ENCODE measurements at regions not wholly inside any gene's neighbourhood (a gene's known extent, or its start where the extent isn't known, plus 50 kb on each side); places are given as distances from the start of the nearest gene placed in this dataset.

- POLR2A ChIA-PET, result no interaction called here
- peak; percentile 36 for DNase-seq
- Histone ChIP-seq H2AFZ (ENCODE audit: low read depth) (no peak overlapping the region), H3K36me3 (replicated peaks in 1 of 2; ENCODE audit: control insufficient read depth in 1 of 2, insufficient read depth in 2 of 2, low read length in 1 of 2) (no peaks in the 10 kb centered on the region), H3K9me2 (no peaks in the 10 kb centered on the region), H3K9me3 (no peaks in the 10 kb centered on the region), H3F3A (replicated peaks; ENCODE audit: insufficient read depth) (no peaks in the 10 kb centered on the region), H3K27ac (ENCODE audit: low read depth in 2 of 2, low read length in 1 of 2) (peak overlapping the region in 1 of 2 experiments; percentile 50; a peak in 1 of 4 replicates), H3K27me3 (ENCODE audit: insufficient read depth) (no peaks in the 10 kb centered on the region), H4K20me1 (ENCODE audit: insufficient read depth) (no peaks in the 10 kb centered on the region), H3K4me3 (ENCODE audit: low read depth in 2 of 2, low read length in 1 of 2) (no peak overlapping the region), H3K79me2 (ENCODE audit: insufficient read depth) (no peaks in the 10 kb centered on the region), H3K9ac (no peak overlapping the region), H3K4me2 (no peak overlapping the region), H3K4me1 (ENCODE audit: control insufficient read depth in 1 of 2, insufficient read depth in 2 of 2, low read depth in 1 of 2, low read length in 1 of 2) (peaks cover 0 to 11% of the 10 kb centered on the region in 2 experiments; a peak in 2 of 4 replicates)
- 63% methylated on average over 1 of the region's 1 CpG for WGBS (ENCODE audit: low lambda C conversion rate)
- CTCF ChIA-PET, result interaction anchor here (0.6 kb wide), 1 partner anchor 273 kb away, joined by 3 read pairs; no protein-coding TSS in a partner anchor
- TF ChIP-seq TCF12 (IDR thresholded peaks at IDR 0.05), result no peak
- TF ChIP-seq JUND (IDR thresholded peaks at IDR 0.05), result no peak
- no peak for TF ChIP-seq PBX3 (IDR thresholded peaks at IDR 0.05)
- no peak for TF ChIP-seq FOXM1 (IDR thresholded peaks at IDR 0.05; ENCODE audit: low read depth)
- TF ChIP-seq POLR2AphosphoS5 (IDR thresholded peaks at IDR 0.05; ENCODE audit: low read depth, low read length), result no peak
- no peak for TF ChIP-seq NFIC (IDR thresholded peaks at IDR 0.05; ENCODE audit: borderline replicate concordance)
- TF ChIP-seq CHD2 (IDR thresholded peaks at IDR 0.05; ENCODE audit: low read length, partially characterized antibody), result peak; percentile 30
- TF ChIP-seq MAX (IDR thresholded peaks at IDR 0.05; ENCODE audit: low read depth), result no peak
- peak; percentile 93 for TF ChIP-seq RCOR1 (IDR thresholded peaks at IDR 0.05; ENCODE audit: low read length)
- no peak for TF ChIP-seq MXI1 (IDR thresholded peaks at IDR 0.05; ENCODE audit: low read depth, low read length)
- TF ChIP-seq FOXJ3 (CRISPR knock-in tag; IDR thresholded peaks at IDR 0.05), result no peak
- peak; percentile 54 for TF ChIP-seq GATA2 (CRISPR knock-in tag; IDR thresholded peaks at IDR 0.05)
- no peak for TF ChIP-seq TEAD4 (IDR thresholded peaks at IDR 0.05; ENCODE audit: borderline replicate concordance, insufficient read depth)
- TF ChIP-seq USF1 (IDR thresholded peaks at IDR 0.05; ENCODE audit: borderline replicate concordance, low read depth), result no peak
- TF ChIP-seq RAD21 (IDR thresholded peaks at IDR 0.05; ENCODE audit: low read length), result peak; percentile 5; the same call in 1 of the 2 replicates
- TF ChIP-seq EP300 (IDR thresholded peaks at IDR 0.05; ENCODE audit: borderline replicate concordance in 1 of 2, low read depth in 1 of 2, low read length in 1 of 2), result peak in 1 of 2 experiments; percentile 78; a peak in 2 of 4 replicates
- TF ChIP-seq TAF1 (IDR thresholded peaks at IDR 0.05; ENCODE audit: borderline replicate concordance, low read depth, low read length), result no peak
Observed at GRCh38 chr2:192887337-192887736, 692.6 kb upstream of the TMEFF2 start.

- WGBS (ENCODE audit: low lambda C conversion rate), result 30% methylated on average over 1 of the region's 1 CpG
Observed at GRCh38 chr2:192886636-192887035, 691.9 kb upstream of the TMEFF2 start.

More at GRCh38 chr2:192886636-192887035, 691.9 kb upstream of the TMEFF2 start:
- no peak overlapping the region for H3K9ac ChIP-seq
- peaks cover 0 to 11% of the 10 kb centered on the region in 2 experiments; a peak in 2 of 4 replicates for H3K4me1 ChIP-seq (ENCODE audit: control insufficient read depth in 1 of 2, insufficient read depth in 2 of 2, low read depth in 1 of 2, low read length in 1 of 2)
- no peaks in the 10 kb centered on the region for H3K27me3 ChIP-seq (ENCODE audit: insufficient read depth)
- no peaks in the 10 kb centered on the region for H3K36me3 ChIP-seq (replicated peaks in 1 of 2; ENCODE audit: control insufficient read depth in 1 of 2, insufficient read depth in 2 of 2, low read length in 1 of 2)
- CTCF ChIA-PET, result interaction anchor here (0.6 kb wide), 1 partner anchor 695 kb away, joined by 3 read pairs; no protein-coding TSS in a partner anchor
- H3K27ac ChIP-seq (ENCODE audit: low read depth in 2 of 2, low read length in 1 of 2), result peak overlapping the region in 1 of 2 experiments; percentile 60; a peak in 2 of 4 replicates
- H3K79me2 ChIP-seq (ENCODE audit: insufficient read depth), result no peaks in the 10 kb centered on the region
- no peaks in the 10 kb centered on the region for H3F3A ChIP-seq (replicated peaks; ENCODE audit: insufficient read depth)
- no peak overlapping the region for H3K4me2 ChIP-seq
- H3K9me2 ChIP-seq, result no peaks in the 10 kb centered on the region
- no peaks in the 10 kb centered on the region for H4K20me1 ChIP-seq (ENCODE audit: insufficient read depth)
- no peak overlapping the region for H3K4me3 ChIP-seq (ENCODE audit: low read depth in 2 of 2, low read length in 1 of 2)
- no peaks in the 10 kb centered on the region for H3K9me3 ChIP-seq
- TF ChIP-seq FOSL2 (IDR thresholded peaks at IDR 0.05; ENCODE audit: borderline replicate concordance, low read depth) (no peak), FOXM1 (IDR thresholded peaks at IDR 0.05; ENCODE audit: low read depth) (no peak), RFX5 (IDR thresholded peaks at IDR 0.05; ENCODE audit: low read length) (no peak), ELF1 (IDR thresholded peaks at IDR 0.05) (no peak), REST (IDR thresholded peaks at IDR 0.05; ENCODE audit: low read depth, low read length) (no peak), NRF1 (IDR thresholded peaks at IDR 0.05; ENCODE audit: low read depth, low read length) (no peak)
- POLR2A ChIA-PET, result no interaction called here
- no peak for DNase-seq
- no peak overlapping the region for H2AFZ ChIP-seq (ENCODE audit: low read depth)
